ENCODE measurements at regions not wholly inside any gene's neighbourhood (a gene's known extent, or its start where the extent isn't known, plus 50 kb on each side); places are given as distances from the start of the nearest gene placed in this dataset.

- DNase-seq: no peak
- Histone ChIP-seq H3K4me3 (no peak overlapping the region), H3K79me2 (ENCODE audit: low read depth) (no peaks in the 10 kb centered on the region), H3K27ac (no peak overlapping the region), H2AFZ (no peak overlapping the region), H3K4me1 (replicated peaks; ENCODE audit: insufficient read depth) (no peaks in the 10 kb centered on the region), H3K4me2 (no peak overlapping the region), H3K9me2 (ENCODE audit: insufficient read depth) (no peaks in the 10 kb centered on the region), H3K36me3 (ENCODE audit: low read depth) (no peaks in the 10 kb centered on the region), H3K9me3 (ENCODE audit: insufficient read depth, low read depth) (no peaks in the 10 kb centered on the region), H3K27me3 (ENCODE audit: insufficient read depth, low read depth) (peaks cover 89% of the 10 kb centered on the region), H3F3A (ENCODE audit: insufficient read depth, low read depth) (no peaks in the 10 kb centered on the region), H4K20me1 (ENCODE audit: insufficient read depth) (no peaks in the 10 kb centered on the region; the same call in 1 of the 2 replicates)
- ChIA-PET POLR2A (ENCODE audit: unreplicated experiment) (no interaction called here), CTCF (no interaction called here)
- no TSS peak for BruUV-seq (replicated peaks)
- TF ChIP-seq CTCF (conservative IDR thresholded peaks at IDR 0.05) (no peak), EZH2 (IDR thresholded peaks at IDR 0.05; ENCODE audit: low read depth) (no peak)
- intact Hi-C loops (cut with micrococcal nuclease; ENCODE audit: unreplicated experiment): no loop called here
Observed at GRCh38 chr10:80741278-80741677, 203.6 kb downstream of the SH2D4B start.

- BruUV-seq (replicated peaks): no TSS peak
- Histone ChIP-seq H3K27me3 (ENCODE audit: insufficient read depth, low read depth) (peaks cover 18% of the 10 kb centered on the region; the same call in 1 of the 2 replicates), H3K4me2 (no peak overlapping the region), H3K9me2 (ENCODE audit: insufficient read depth) (no peaks in the 10 kb centered on the region), H3K4me1 (replicated peaks; ENCODE audit: insufficient read depth) (no peaks in the 10 kb centered on the region), H4K20me1 (ENCODE audit: insufficient read depth) (no peaks in the 10 kb centered on the region), H3F3A (ENCODE audit: insufficient read depth, low read depth) (no peaks in the 10 kb centered on the region), H3K36me3 (ENCODE audit: low read depth) (no peaks in the 10 kb centered on the region), H3K9me3 (ENCODE audit: insufficient read depth, low read depth) (no peaks in the 10 kb centered on the region), H2AFZ (no peak overlapping the region), H3K79me2 (ENCODE audit: low read depth) (no peaks in the 10 kb centered on the region), H3K27ac (no peak overlapping the region), H3K4me3 (no peak overlapping the region)
- no peak for DNase-seq
- ChIA-PET CTCF (no interaction called here), POLR2A (ENCODE audit: unreplicated experiment) (no interaction called here)
- TF ChIP-seq EZH2 (IDR thresholded peaks at IDR 0.05; ENCODE audit: low read depth) (no peak), CTCF (conservative IDR thresholded peaks at IDR 0.05) (no peak)
- intact Hi-C loops (cut with micrococcal nuclease; ENCODE audit: unreplicated experiment): no loop called here
Observed at GRCh38 chr10:80750268-80750667, 212.6 kb downstream of the SH2D4B start.

GRCh38 chr10:80751940-80752339 is 214.2 kb downstream of the SH2D4B start:
- H3K27ac ChIP-seq: no peak overlapping the region

GRCh38 chr10:80753612-80754011 is 215.9 kb downstream of the SH2D4B start:
- H3K27ac ChIP-seq: no peak overlapping the region
- intact Hi-C loops (cut with micrococcal nuclease; ENCODE audit: unreplicated experiment): no loop called here
- no peak for TF ChIP-seq EZH2 (IDR thresholded peaks at IDR 0.05; ENCODE audit: low read depth)
- no peak for TF ChIP-seq CTCF (conservative IDR thresholded peaks at IDR 0.05)
- no peaks in the 10 kb centered on the region for H3F3A ChIP-seq (ENCODE audit: insufficient read depth, low read depth)
- CTCF ChIA-PET: no interaction called here
- no peaks in the 10 kb centered on the region for H3K79me2 ChIP-seq (ENCODE audit: low read depth)
- H3K27me3 ChIP-seq (ENCODE audit: insufficient read depth, low read depth): peaks cover 5% of the 10 kb centered on the region; the same call in 1 of the 2 replicates
- DNase-seq: no peak
- H3K9me2 ChIP-seq (ENCODE audit: insufficient read depth): no peaks in the 10 kb centered on the region
- H3K4me1 ChIP-seq (replicated peaks; ENCODE audit: insufficient read depth): no peaks in the 10 kb centered on the region
- no peak overlapping the region for H3K4me3 ChIP-seq
- BruUV-seq (replicated peaks): no TSS peak
- H4K20me1 ChIP-seq (ENCODE audit: insufficient read depth): no peaks in the 10 kb centered on the region
- H3K9me3 ChIP-seq (ENCODE audit: insufficient read depth, low read depth): no peaks in the 10 kb centered on the region
- H3K36me3 ChIP-seq (ENCODE audit: low read depth): no peaks in the 10 kb centered on the region
- H3K4me2 ChIP-seq: no peak overlapping the region
- no peak overlapping the region for H2AFZ ChIP-seq
- POLR2A ChIA-PET (ENCODE audit: unreplicated experiment): no interaction called here

More at GRCh38 chr10:80751940-80752339, 214.2 kb downstream of the SH2D4B start:
- no peak overlapping the region for H2AFZ ChIP-seq
- DNase-seq: no peak
- no peaks in the 10 kb centered on the region for H3K4me1 ChIP-seq (replicated peaks; ENCODE audit: insufficient read depth)
- BruUV-seq (replicated peaks): no TSS peak
- ChIA-PET POLR2A (ENCODE audit: unreplicated experiment) (no interaction called here), CTCF (no interaction called here)
- no peak for TF ChIP-seq EZH2 (IDR thresholded peaks at IDR 0.05; ENCODE audit: low read depth)
- intact Hi-C loops (cut with micrococcal nuclease; ENCODE audit: unreplicated experiment): no loop called here
- no peaks in the 10 kb centered on the region for H3K79me2 ChIP-seq (ENCODE audit: low read depth)
- no peaks in the 10 kb centered on the region for H3K9me3 ChIP-seq (ENCODE audit: insufficient read depth, low read depth)
- no peaks in the 10 kb centered on the region for H3K36me3 ChIP-seq (ENCODE audit: low read depth)
- no peaks in the 10 kb centered on the region for H3K9me2 ChIP-seq (ENCODE audit: insufficient read depth)
- no peaks in the 10 kb centered on the region for H4K20me1 ChIP-seq (ENCODE audit: insufficient read depth)
- H3K4me3 ChIP-seq: no peak overlapping the region
- no peak overlapping the region for H3K4me2 ChIP-seq
- H3F3A ChIP-seq (ENCODE audit: insufficient read depth, low read depth): no peaks in the 10 kb centered on the region
- H3K27me3 ChIP-seq (ENCODE audit: insufficient read depth, low read depth): peaks cover 5% of the 10 kb centered on the region; the same call in 1 of the 2 replicates
